Chondrocyte (in vitro differentiated cells): ENCODE measurements at regions not wholly inside any gene's neighbourhood (a gene's known extent, or its start where the extent isn't known, plus 50 kb on each side); places are given as distances from the start of the nearest gene placed in this dataset.

Source experiments
- DNase-seq: peaks from one replicate; pipeline ENCODE4 v3.0.0; 2021; ENCODE audit warnings: mixed read lengths, low spot score
- H3K27ac Mint-ChIP-seq: one replicate; pipeline ENCODE4 v1.8.0; 2021; ENCODE audit warnings: mild to moderate bottlenecking, moderate library complexity, mixed read lengths; ENCODE audit not compliant: unreplicated experiment
- H3K27me3 Mint-ChIP-seq: 2 replicates; pipeline ENCODE4 v1.8.0; 2021; ENCODE audit warnings: low read depth, mixed read lengths
- H3K36me3 Mint-ChIP-seq: 2 replicates; pipeline ENCODE4 v1.8.0; 2021; ENCODE audit warnings: low read depth, mixed read lengths
- H3K4me1 Mint-ChIP-seq: 2 replicates; pipeline ENCODE4 v1.8.0; 2021; ENCODE audit warnings: low read depth, mild to moderate bottlenecking, mixed read lengths
- H3K4me3 Mint-ChIP-seq: one replicate; pipeline ENCODE4 v1.8.0; 2021; ENCODE audit warnings: mild to moderate bottlenecking, moderate library complexity, mixed read lengths; ENCODE audit not compliant: unreplicated experiment
- H3K9me3 Mint-ChIP-seq: 2 replicates; pipeline ENCODE4 v1.8.0; 2021; ENCODE audit warnings: low read depth, mixed read lengths
- CTCF ChIP-seq: fragments of 200-600 bp; sonication (generic); IDR thresholded peaks from 2 replicates; pipeline ENCODE4 v1.5.0; 2021; ENCODE audit warnings: antibody characterized with exemption, mild to moderate bottlenecking, moderate library complexity

- H3K27ac Mint-ChIP-seq = no peak overlapping the region
- H3K27me3 Mint-ChIP-seq = peaks cover 18% of the 10 kb centered on the region
- no peaks in the 10 kb centered on the region for H3K36me3 Mint-ChIP-seq
- peaks cover 6% of the 10 kb centered on the region for H3K4me1 Mint-ChIP-seq
- no peaks in the 10 kb centered on the region for H3K9me3 Mint-ChIP-seq
- DNase-seq = no peak
- no peak for TF ChIP-seq CTCF
- H3K4me3 Mint-ChIP-seq = no peak overlapping the region
These were observed 406.2 kb downstream of the TLL1 start for GRCh38 chr4:166279261-166279660.

GRCh38 chr4:166280642-166281041, 407.6 kb downstream of the TLL1 start:
- no peak overlapping the region for H3K27ac Mint-ChIP-seq
- peaks cover 21% of the 10 kb centered on the region for H3K27me3 Mint-ChIP-seq
- DNase-seq = no peak
- no peak overlapping the region for H3K4me3 Mint-ChIP-seq
- peaks cover 6% of the 10 kb centered on the region for H3K4me1 Mint-ChIP-seq
- no peaks in the 10 kb centered on the region for H3K36me3 Mint-ChIP-seq
- TF ChIP-seq CTCF = no peak
- no peaks in the 10 kb centered on the region for H3K9me3 Mint-ChIP-seq

DNA sequence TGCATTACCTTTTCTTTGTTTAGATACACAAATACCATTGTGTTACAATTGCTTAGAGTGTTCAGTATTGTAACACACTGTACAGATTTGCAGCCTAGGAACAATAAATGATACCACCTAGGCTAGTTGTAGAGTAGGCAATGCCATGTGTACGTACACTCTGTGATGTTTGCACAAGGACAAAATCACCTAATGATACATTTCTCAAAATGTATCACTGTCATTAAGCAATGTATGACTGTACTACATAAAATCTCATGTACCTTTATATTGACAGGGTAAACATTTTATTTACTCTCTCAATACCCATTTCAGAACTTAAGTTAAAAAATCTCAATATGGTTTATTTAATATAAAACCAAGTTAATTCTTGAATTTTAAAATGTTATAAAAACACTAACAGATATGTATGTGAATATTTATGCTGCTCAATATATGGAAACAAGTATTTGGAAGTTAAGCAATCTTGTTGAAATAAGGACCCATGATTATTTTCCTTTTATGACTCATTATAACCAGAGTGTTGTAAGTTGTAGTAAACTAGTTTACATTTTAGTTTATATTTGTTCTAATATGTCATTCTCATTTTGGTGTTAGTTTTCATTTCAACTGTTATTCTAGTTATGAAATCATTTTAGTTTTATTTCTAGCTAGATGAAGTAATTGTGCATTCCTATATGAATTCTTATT, 409.2 kb downstream of the TLL1 start:
- no peak overlapping the region for H3K4me3 Mint-ChIP-seq
- peaks cover 26% of the 10 kb centered on the region for H3K27me3 Mint-ChIP-seq

DNA sequence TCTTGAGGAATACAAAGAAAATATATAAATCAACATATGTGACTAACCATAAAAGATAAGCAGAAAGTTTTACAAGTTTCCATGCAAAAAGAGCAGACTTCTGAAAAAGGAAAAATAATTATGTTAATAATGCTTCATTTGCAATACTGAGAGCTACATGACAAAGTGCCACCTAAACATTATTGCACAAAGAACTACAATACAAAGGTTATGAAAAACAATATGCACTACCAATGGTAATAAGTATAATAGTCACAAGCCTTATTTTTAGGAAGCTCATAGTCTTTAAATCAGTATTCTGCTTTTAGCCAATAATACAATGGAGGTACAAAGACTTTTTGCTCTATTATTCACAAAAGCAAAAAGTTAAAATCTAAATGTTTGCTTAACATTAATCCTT, 411.2 kb downstream of the TLL1 start:
- DNase-seq = no peak
- Mint-ChIP-seq H3K27me3 (peaks cover 27% of the 10 kb centered on the region), H3K4me1 (no peaks in the 10 kb centered on the region), H3K9me3 (no peaks in the 10 kb centered on the region), H3K27ac (no peak overlapping the region), H3K4me3 (no peak overlapping the region), H3K36me3 (no peaks in the 10 kb centered on the region)
- no peak for TF ChIP-seq CTCF

More for the DNA sequence above, 409.2 kb downstream of the TLL1 start:
- no peak for DNase-seq
- Mint-ChIP-seq H3K4me1 (peaks cover 6% of the 10 kb centered on the region), H3K27ac (no peak overlapping the region), H3K36me3 (no peaks in the 10 kb centered on the region), H3K9me3 (no peaks in the 10 kb centered on the region)
- TF ChIP-seq CTCF = no peak

DNA sequence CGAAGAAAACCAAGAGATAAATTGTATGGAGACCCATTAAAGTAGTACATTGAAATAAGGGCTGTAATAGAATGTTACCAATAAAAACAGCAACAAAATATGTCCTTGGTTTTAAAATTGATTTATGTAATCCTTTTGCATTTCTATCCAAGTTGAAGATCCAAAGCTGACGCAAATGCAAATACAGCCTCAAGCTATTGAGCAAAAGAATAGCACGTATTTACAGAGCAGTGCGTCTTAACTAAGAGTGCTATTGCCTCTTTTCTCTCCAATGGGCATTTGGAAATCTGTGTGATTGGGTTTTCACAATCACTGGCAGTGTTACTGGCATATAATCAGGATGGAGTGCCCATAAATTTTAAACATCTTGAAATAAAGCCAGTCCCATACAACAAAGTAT, 417.4 kb downstream of the TLL1 start:
- Mint-ChIP-seq H3K36me3 (no peaks in the 10 kb centered on the region), H3K9me3 (no peaks in the 10 kb centered on the region), H3K4me3 (no peak overlapping the region), H3K27me3 (peaks cover 20% of the 10 kb centered on the region), H3K27ac (no peak overlapping the region), H3K4me1 (no peaks in the 10 kb centered on the region)
- no peak for TF ChIP-seq CTCF
- DNase-seq = no peak
